Epithelial cell of prostate (primary cell): ENCODE measurements at regions not wholly inside any gene's neighbourhood (a gene's known extent, or its start where the extent isn't known, plus 50 kb on each side); places are given as distances from the start of the nearest gene placed in this dataset.

Experiments used
- DNase-seq: peaks from one replicate; pipeline ENCODE4 v3.0.0-alpha.2; 2011; ENCODE audit warnings: low read depth, low spot score
- H3K27ac ChIP-seq: fragments of 450-650 bp; 2 replicates; pipeline ENCODE4 v1.5.1; 2017; ENCODE audit warnings: mild to moderate bottlenecking

GRCh38 chr1:208565756-208566440, 321.7 kb upstream of the PLXNA2 start:
- no peak overlapping the region for H3K27ac ChIP-seq
- no peak for DNase-seq

GRCh38 chr1:208569181-208569580, 325.0 kb upstream of the PLXNA2 start:
- DNase-seq = no peak
- no peak overlapping the region for H3K27ac ChIP-seq

GRCh38 chr1:208570362-208570761, 326.2 kb upstream of the PLXNA2 start:
- DNase-seq = no peak

GRCh38 chr1:208576425-208576824, 332.2 kb upstream of the PLXNA2 start:
- no peak for DNase-seq
- H3K27ac ChIP-seq = no peak overlapping the region

More at GRCh38 chr1:208570362-208570761, 326.2 kb upstream of the PLXNA2 start:
- H3K27ac ChIP-seq = no peak overlapping the region

- DNase-seq = no peak
- no peak overlapping the region for H3K27ac ChIP-seq
Measured at GRCh38 chr1:208577381-208577905, 333.3 kb upstream of the PLXNA2 start.

- no peak for DNase-seq
- H3K27ac ChIP-seq = no peak overlapping the region
Measured at GRCh38 chr1:208581209-208581608, 337.0 kb upstream of the PLXNA2 start.

- no peak overlapping the region for H3K27ac ChIP-seq
Measured at GRCh38 chr1:208581667-208582066, 337.5 kb upstream of the PLXNA2 start.

GRCh38 chr1:208584167-208584755, 340.1 kb upstream of the PLXNA2 start:
- no peak for DNase-seq
- no peak overlapping the region for H3K27ac ChIP-seq

More at GRCh38 chr1:208581667-208582066, 337.5 kb upstream of the PLXNA2 start:
- no peak for DNase-seq

GRCh38 chr1:208587110-208587509, 342.9 kb upstream of the PLXNA2 start:
- H3K27ac ChIP-seq = no peak overlapping the region
- DNase-seq = no peak

- H3K27ac ChIP-seq = no peak overlapping the region
- no peak for DNase-seq
Measured at GRCh38 chr1:208593306-208594006, 349.3 kb upstream of the PLXNA2 start.

GRCh38 chr1:208595236-208595635, 351.1 kb upstream of the PLXNA2 start:
- no peak for DNase-seq
- no peak overlapping the region for H3K27ac ChIP-seq

- DNase-seq = no peak
- H3K27ac ChIP-seq = no peak overlapping the region
Measured at GRCh38 chr1:208595745-208596144, 351.6 kb upstream of the PLXNA2 start.

- no peak overlapping the region for H3K27ac ChIP-seq
- no peak for DNase-seq
Measured at GRCh38 chr1:208597571-208597970, 353.4 kb upstream of the PLXNA2 start.

GRCh38 chr1:208598021-208598420, 353.8 kb upstream of the PLXNA2 start:
- no peak overlapping the region for H3K27ac ChIP-seq
- DNase-seq = no peak

GRCh38 chr1:208599063-208599462, 354.9 kb upstream of the PLXNA2 start:
- no peak overlapping the region for H3K27ac ChIP-seq
- no peak for DNase-seq

- DNase-seq = no peak
- no peak overlapping the region for H3K27ac ChIP-seq
Measured at GRCh38 chr1:208600456-208601190, 356.4 kb upstream of the PLXNA2 start.

GRCh38 chr1:208601561-208601960, 357.4 kb upstream of the PLXNA2 start:
- no peak for DNase-seq
- H3K27ac ChIP-seq = no peak overlapping the region

GRCh38 chr1:208603721-208604120, 359.5 kb upstream of the PLXNA2 start:
- DNase-seq = no peak
- peak overlapping the region; percentile 39 for H3K27ac ChIP-seq

GRCh38 chr1:208604295-208604694, 360.1 kb upstream of the PLXNA2 start:
- peak overlapping the region; percentile 39 for H3K27ac ChIP-seq
- peak; percentile 37 for DNase-seq

- DNase-seq = no peak
- H3K27ac ChIP-seq = no peak overlapping the region
Measured at GRCh38 chr1:208606959-208607358, 362.8 kb upstream of the PLXNA2 start.
